AG04450 (cell line): ENCODE measurements at regions not wholly inside any gene's neighbourhood (a gene's known extent, or its start where the extent isn't known, plus 50 kb on each side); places are given as distances from the start of the nearest gene placed in this dataset.

Source experiments
- CTCF ChIA-PET: fragments of 300-600, 350-600 bp; formaldehyde crosslinking; extraction: SDS; loops from one replicate; lab custom pipeline; 2022; ENCODE audit warnings: antibody characterized with exemption, inconsistent platforms; lab: Charles Lee
- POLR2A ChIA-PET: fragments of 350-600 bp; formaldehyde crosslinking; extraction: SDS; loops from one replicate; lab custom pipeline; 2021; ENCODE audit warnings: antibody characterized with exemption, inconsistent platforms; lab: Yijun Ruan, JAX
- DNase-seq: peaks from one replicate; pipeline ENCODE4 v3.0.0-alpha.2; 2011; ENCODE audit warnings: low read depth, low spot score
- H3K27ac ChIP-seq: one replicate; pipeline ENCODE4 v1.5.1; 2012; ENCODE audit warnings: low read depth, low read length, control low read depth
- H3K27me3 ChIP-seq: one replicate; pipeline ENCODE4 v1.6.0; 2012; ENCODE audit warnings: low read length; ENCODE audit not compliant: control insufficient read depth, insufficient read depth
- H3K4me3 ChIP-seq: 2 replicates; pipeline ENCODE4 v1.5.1; 2011; ENCODE audit warnings: mild to moderate bottlenecking, low read depth, low read length, control low read depth
- H3K9me3 ChIP-seq: 2 replicates; pipeline ENCODE4 v1.5.1; 2012; ENCODE audit warnings: low read length; ENCODE audit not compliant: control insufficient read depth, insufficient read depth
- CTCF ChIP-seq: IDR thresholded peaks from 2 replicates; pipeline ENCODE4 v1.5.1; 2011; ENCODE audit warnings: low read depth, low read length, control low read depth, inconsistent platforms

- H3K9me3 ChIP-seq: no peaks in the 10 kb centered on the region
- DNase-seq: no peak
- H3K4me3 ChIP-seq: no peak overlapping the region
- no peak for TF ChIP-seq CTCF
- POLR2A ChIA-PET: no interaction called here
- no peaks in the 10 kb centered on the region for H3K27me3 ChIP-seq
- no peak overlapping the region for H3K27ac ChIP-seq
- CTCF ChIA-PET: no interaction called here
These were observed 295.0 kb upstream of the GULP1 start for GRCh38 chr2:187996630-187997029.

GRCh38 chr2:188000189-188000588, 291.5 kb upstream of the GULP1 start:
- no peak for TF ChIP-seq CTCF
- CTCF ChIA-PET: no interaction called here

GRCh38 chr2:188003800-188004199, 287.9 kb upstream of the GULP1 start:
- CTCF ChIA-PET: no interaction called here
- Histone ChIP-seq H3K27me3 (no peaks in the 10 kb centered on the region), H3K4me3 (no peak overlapping the region), H3K9me3 (no peaks in the 10 kb centered on the region), H3K27ac (no peak overlapping the region)
- DNase-seq: no peak
- POLR2A ChIA-PET: no interaction called here
- no peak for TF ChIP-seq CTCF

More at GRCh38 chr2:188000189-188000588, 291.5 kb upstream of the GULP1 start:
- Histone ChIP-seq H3K27ac (no peak overlapping the region), H3K4me3 (no peak overlapping the region), H3K27me3 (no peaks in the 10 kb centered on the region), H3K9me3 (no peaks in the 10 kb centered on the region)
- no peak for DNase-seq
- POLR2A ChIA-PET: no interaction called here

- Histone ChIP-seq H3K27me3 (no peaks in the 10 kb centered on the region), H3K9me3 (no peaks in the 10 kb centered on the region), H3K27ac (no peak overlapping the region), H3K4me3 (no peak overlapping the region)
- no peak for DNase-seq
- ChIA-PET CTCF (no interaction called here), POLR2A (no interaction called here)
- no peak for TF ChIP-seq CTCF
These were observed 277.9 kb upstream of the GULP1 start for GRCh38 chr2:188013767-188014166.

- peaks cover 6% of the 10 kb centered on the region for H3K9me3 ChIP-seq
- H3K4me3 ChIP-seq: no peak overlapping the region
- no peak overlapping the region for H3K27ac ChIP-seq
- no peak for DNase-seq
- H3K27me3 ChIP-seq: no peaks in the 10 kb centered on the region
- no peak for TF ChIP-seq CTCF
- CTCF ChIA-PET: no interaction called here
- POLR2A ChIA-PET: no interaction called here
These were observed 274.8 kb upstream of the GULP1 start for GRCh38 chr2:188016917-188017316.
